NCI-H187 treated with DMSO at 0.1 percent for 48 hours (cell line): ENCODE measurements at regions not wholly inside any gene's neighbourhood (a gene's known extent, or its start where the extent isn't known, plus 50 kb on each side); places are given as distances from the start of the nearest gene placed in this dataset.
A peak's percentile ranks its signal among the peaks of the same experiment; 100 is the strongest.

Experiments
- DNase-seq: peaks from one replicate; lab custom pipeline; 2025; lab: John Stamatoyannopoulos, UW

GRCh38 chr10:5310914-5311313 lies 53.9 kb upstream of the UCN3 start:
- DNase-seq, result no peak

DNA sequence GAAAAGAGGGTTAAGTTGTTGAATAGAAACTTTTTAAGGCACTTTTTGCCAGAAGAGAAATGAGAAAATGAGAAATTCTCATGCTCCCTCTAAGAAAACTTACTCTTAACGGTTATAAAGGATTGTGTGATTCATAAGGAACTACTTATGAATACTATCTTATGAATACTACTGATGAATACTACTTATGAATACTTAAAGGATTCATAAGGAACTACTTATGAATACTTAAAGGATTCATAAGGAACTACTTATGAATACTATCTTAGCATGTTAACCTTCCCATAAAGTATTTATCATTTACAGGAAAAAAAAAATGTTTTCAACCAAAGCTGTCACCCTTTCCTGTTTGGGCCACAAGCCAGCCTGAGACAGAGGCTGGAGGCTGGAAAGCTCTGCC lies 53.1 kb upstream of the UCN3 start:
- no peak for DNase-seq

GRCh38 chr10:5314840-5315239 lies 49.9 kb upstream of the UCN3 start:
- DNase-seq, result peak; percentile 29
